ENCODE measurements at regions not wholly inside any gene's neighbourhood (a gene's known extent, or its start where the extent isn't known, plus 50 kb on each side); places are given as distances from the start of the nearest gene placed in this dataset.

DNA sequence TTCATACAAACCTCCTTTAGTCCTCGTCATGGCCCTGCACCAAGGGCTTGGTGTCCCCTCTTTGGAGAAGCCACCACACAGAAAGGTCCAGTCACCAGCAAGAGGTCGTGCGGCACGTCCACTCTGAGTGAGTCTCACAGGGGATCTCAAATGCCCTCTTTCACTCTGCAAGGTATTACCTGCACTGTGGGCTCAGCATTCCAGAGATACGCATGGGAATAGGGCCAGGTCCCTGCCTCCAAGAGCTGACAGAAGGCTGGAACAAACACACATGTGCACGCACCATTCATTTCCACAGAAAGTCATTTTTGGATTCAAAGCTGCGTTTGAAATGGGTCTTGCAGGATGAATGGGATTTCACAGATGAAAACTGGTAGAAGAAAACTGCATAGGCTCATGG is 50.4 kb upstream of the TJP1 start:
- TF ChIP-seq FOXP1 (CRISPR knock-in tag; IDR thresholded peaks at IDR 0.05; ENCODE audit: borderline replicate concordance) (no peak), CTCF (IDR thresholded peaks at IDR 0.05) (no peak), PREB (CRISPR knock-in tag; IDR thresholded peaks at IDR 0.05; ENCODE audit: borderline replicate concordance) (no peak), TEAD4 (CRISPR knock-in tag; IDR thresholded peaks at IDR 0.05) (no peak)
- TF ChIP-seq, protein P1, sequence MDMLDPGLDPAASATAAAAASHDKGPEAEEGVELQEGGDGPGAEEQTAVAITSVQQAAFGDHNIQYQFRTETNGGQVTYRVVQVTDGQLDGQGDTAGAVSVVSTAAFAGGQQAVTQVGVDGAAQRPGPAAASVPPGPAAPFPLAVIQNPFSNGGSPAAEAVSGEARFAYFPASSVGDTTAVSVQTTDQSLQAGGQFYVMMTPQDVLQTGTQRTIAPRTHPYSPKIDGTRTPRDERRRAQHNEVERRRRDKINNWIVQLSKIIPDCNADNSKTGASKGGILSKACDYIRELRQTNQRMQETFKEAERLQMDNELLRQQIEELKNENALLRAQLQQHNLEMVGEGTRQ (CRISPR knock-in tag; IDR thresholded peaks at IDR 0.05), result no peak

Data from WTC11 (cell line).